Jurkat, Clone E6-1 (cell line): ENCODE measurements at regions not wholly inside any gene's neighbourhood (a gene's known extent, or its start where the extent isn't known, plus 50 kb on each side); places are given as distances from the start of the nearest gene placed in this dataset.

Experiments used
- DNase-seq: peaks from one replicate; pipeline ENCODE4 v3.0.0-alpha.2; 2011; ENCODE audit warnings: low read depth, low spot score
- H3K4me3 ChIP-seq: 2 replicates; pipeline ENCODE4 v1.5.1; 2011; ENCODE audit warnings: mild to moderate bottlenecking, low read length, control low read depth, moderate library complexity

DNA sequence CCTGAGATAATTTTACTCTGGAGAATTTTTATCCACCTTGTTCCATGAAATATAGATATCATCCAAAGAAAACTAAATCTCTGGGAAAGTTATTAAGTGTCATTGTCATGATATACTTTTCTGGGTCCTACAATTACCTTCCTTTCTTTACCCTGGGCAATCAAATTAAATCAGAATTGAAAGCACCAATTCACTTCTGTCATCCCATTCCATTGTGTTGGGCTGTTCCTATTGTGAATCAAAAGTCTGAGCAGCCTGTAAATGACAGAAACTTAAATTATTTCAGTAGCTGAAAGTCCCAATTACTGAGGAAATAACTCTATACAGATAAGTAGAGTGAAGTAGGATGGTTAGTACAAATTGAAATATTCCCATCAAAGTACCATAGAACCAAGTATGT, 1284.2 kb downstream of the EFNB2 start:
- DNase-seq = no peak
- H3K4me3 ChIP-seq = no peak overlapping the region

- H3K4me3 ChIP-seq = no peak overlapping the region
- no peak for DNase-seq
Observed at GRCh38 chr13:105247830-105248229, 1287.6 kb downstream of the EFNB2 start.

DNA sequence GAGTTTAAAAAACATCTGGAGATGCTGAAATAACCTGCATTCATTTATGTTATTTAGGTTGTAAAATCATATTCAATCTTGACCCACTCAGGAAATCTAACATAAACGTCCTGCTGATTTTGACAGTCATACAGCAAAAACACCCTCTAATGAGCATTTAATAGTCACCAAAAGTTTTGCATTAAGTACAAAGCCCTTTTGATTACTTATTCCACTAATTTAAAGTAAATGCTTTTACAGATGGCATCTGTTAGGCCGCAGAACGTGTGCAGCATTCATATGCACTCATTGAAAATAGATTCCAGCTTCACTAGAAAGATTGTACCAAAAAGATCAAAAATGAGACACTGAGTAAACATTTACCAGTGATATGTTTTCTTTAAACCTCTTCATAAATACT, 1295.1 kb downstream of the EFNB2 start:
- no peak overlapping the region for H3K4me3 ChIP-seq
- DNase-seq = no peak

GRCh38 chr13:105232439-105232838, 1303.0 kb downstream of the EFNB2 start:
- no peak for DNase-seq
- H3K4me3 ChIP-seq = no peak overlapping the region

- no peak for DNase-seq
- H3K4me3 ChIP-seq = no peak overlapping the region
Observed at GRCh38 chr13:105232006-105232405, 1303.5 kb downstream of the EFNB2 start.

DNA sequence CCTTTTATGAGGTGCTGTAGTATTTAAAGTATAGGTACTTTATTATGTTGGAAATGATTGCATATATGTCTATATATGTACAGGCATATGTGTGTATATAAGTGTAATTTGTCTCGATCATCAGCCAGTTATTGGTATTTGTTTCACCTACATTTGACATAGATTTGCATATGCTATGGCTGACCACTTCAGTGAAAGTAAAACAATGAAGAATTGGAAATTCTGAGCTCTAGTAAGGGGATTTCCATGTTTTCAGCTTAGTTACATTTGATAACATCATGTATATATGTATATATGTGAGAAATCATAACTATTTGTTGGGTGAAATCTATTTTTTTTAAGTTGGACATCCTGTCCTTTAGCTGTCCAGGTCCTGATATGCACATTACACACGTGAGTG, 1303.9 kb downstream of the EFNB2 start:
- no peak overlapping the region for H3K4me3 ChIP-seq
- no peak for DNase-seq

- no peak for DNase-seq
- no peak overlapping the region for H3K4me3 ChIP-seq
Observed at GRCh38 chr13:105220881-105221280, 1314.6 kb downstream of the EFNB2 start.

DNA sequence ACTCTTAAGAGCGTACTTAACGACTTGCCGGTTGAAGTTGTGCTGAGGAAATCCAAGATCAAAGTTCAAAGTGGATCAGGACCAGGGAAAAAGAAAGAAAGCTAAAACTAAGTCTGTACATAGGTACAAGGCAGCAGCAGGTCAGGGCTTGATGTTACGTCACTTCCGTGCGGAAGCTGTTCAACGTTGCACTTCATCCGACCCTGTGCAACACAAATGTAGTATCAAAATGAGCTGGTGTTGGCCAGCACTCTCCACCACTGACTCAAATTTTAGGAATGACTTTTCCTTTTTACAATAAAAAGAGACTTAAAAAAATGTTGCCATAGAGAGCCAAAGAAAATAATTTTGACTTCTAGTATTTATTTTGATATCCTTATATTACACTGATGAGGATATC, 1315.4 kb downstream of the EFNB2 start:
- no peak for DNase-seq

DNA sequence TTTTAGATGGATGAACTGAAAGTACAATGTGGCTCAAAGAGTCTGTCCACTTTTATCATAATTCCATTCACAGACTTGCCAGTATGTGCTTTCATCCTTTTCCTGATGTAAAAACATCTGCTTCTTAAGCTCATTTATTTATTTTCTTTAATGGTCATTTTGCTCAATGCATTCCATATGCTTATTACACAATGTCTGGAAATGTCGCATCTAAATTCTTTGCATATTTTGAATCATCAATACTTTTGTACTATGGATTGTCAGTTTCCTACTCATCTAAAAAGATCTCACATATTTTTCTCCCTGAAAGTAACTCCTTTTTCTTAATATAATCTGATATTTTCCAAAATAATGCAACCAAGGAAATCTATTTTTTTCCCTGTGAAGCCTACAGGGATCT, 1315.8 kb downstream of the EFNB2 start:
- no peak for DNase-seq
- H3K4me3 ChIP-seq = no peak overlapping the region

More for the DNA sequence above, 1315.4 kb downstream of the EFNB2 start:
- H3K4me3 ChIP-seq = no peak overlapping the region

GRCh38 chr13:105213512-105213911, 1322.0 kb downstream of the EFNB2 start:
- DNase-seq = peak; percentile 7
- H3K4me3 ChIP-seq = no peak overlapping the region

GRCh38 chr13:105207572-105208293, 1327.7 kb downstream of the EFNB2 start:
- no peak overlapping the region for H3K4me3 ChIP-seq
- no peak for DNase-seq

DNA sequence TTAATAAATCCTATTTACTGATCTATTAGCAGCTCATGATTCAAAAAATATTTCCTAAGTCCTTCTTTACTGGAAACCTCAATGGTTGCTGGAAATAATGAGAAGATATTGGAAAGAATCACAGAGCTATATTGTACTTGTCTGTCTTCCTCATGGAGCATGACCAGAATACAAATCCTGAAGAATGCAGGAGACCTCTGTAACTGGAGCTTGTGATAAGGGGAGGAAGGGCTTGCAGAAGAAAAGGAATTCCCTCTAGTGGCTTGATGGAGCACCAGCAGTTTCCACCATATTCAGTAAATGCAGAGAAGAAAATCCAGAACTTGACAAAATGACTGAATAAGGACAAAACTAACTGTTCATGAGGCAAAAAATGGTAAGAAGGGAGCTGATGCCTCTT, 1333.1 kb downstream of the EFNB2 start:
- DNase-seq = peak; percentile 42

GRCh38 chr13:105201351-105201750, 1334.1 kb downstream of the EFNB2 start:
- no peak for DNase-seq
- no peak overlapping the region for H3K4me3 ChIP-seq

More for the DNA sequence above, 1333.1 kb downstream of the EFNB2 start:
- H3K4me3 ChIP-seq = no peak overlapping the region

DNA sequence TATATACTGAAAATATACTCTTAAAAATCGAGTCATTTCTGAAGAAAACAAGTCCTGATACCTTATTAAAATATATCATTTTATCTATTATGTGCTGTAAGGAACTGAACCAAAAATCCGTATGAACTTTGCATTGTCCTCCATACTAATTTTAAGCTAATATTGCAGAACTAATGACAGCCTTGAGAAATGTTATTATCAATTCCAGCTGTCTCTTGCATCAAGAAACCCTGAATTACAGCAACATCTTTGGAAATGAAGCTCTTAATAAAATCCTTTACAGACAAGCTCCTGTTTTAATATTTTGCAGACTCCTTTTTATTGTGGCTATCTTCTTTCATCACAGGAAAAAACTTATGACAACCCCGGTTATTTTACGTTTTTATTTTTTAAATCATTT, 1335.3 kb downstream of the EFNB2 start:
- H3K4me3 ChIP-seq = no peak overlapping the region
- DNase-seq = no peak

GRCh38 chr13:105196052-105196451, 1339.4 kb downstream of the EFNB2 start:
- no peak for DNase-seq

DNA sequence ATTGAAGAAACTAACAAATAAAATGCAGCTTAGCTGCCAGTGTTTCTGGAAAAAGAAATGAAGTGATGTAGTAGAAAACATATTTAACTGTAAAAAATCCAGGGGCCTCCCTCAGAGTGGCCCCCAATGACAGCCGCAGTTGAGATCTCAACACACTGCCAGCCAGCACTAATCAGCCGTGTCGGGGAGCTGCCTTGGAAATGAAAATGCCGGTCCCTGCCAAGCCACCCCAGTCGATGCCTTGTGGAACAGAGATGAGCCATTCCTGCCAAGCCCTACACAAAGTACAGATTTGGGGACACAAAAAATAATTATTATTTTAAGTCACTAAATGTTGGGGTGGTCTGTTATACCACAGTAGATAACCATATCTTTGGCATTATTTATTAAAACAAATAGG, 1342.4 kb downstream of the EFNB2 start:
- no peak for DNase-seq
- no peak overlapping the region for H3K4me3 ChIP-seq

More at GRCh38 chr13:105196052-105196451, 1339.4 kb downstream of the EFNB2 start:
- no peak overlapping the region for H3K4me3 ChIP-seq

- H3K4me3 ChIP-seq = no peak overlapping the region
- no peak for DNase-seq
Observed at GRCh38 chr13:105184201-105184600, 1351.3 kb downstream of the EFNB2 start.

DNA sequence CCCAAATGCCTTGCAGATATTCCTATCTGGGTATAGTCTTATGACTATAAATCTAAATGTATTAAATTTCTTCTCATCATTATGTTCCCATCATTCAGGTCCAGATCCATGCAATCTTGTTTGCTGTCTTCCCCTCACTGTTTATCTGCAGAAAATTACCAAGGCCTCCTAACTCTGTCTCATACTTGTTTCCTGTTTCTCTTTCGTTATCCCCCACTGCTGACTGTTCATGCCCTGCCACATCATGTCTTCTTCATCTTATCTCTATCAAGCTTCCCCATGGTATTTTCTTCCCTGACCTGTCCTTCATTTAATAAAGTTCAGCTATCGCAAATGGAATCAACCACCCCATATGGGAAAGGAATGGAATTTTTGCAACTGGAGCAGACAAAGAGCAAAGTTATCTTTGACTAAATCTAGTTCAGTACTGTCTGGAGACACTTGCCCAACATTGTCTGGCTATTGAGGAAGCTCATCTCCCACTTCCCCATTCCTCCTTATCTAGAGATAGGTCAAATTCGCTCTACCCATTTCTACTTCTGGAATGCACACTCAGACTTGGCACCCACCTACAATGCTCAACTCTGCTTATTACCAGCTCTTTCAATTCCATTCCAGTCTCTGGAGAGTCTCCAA, 1358.1 kb downstream of the EFNB2 start:
- no peak for DNase-seq
- H3K4me3 ChIP-seq = no peak overlapping the region

DNA sequence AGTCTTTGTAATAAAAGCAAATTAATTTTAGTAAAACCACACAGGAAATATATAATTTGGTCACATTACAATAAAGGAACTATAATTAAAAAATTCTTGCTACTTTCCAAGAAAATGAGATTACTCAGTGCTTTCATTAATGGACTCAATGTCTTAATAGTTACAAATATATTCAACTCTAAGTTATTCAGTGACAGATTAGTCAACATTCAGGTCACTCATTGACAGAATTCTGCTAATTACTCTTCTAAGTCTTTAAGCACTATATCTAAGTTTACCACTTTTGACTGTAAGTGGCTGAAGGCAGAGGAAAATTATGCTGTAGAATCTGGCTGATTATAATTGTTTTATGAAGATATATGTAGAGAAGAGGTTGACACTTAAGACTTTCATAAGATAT, 1365.0 kb downstream of the EFNB2 start:
- DNase-seq = no peak
- no peak overlapping the region for H3K4me3 ChIP-seq

DNA sequence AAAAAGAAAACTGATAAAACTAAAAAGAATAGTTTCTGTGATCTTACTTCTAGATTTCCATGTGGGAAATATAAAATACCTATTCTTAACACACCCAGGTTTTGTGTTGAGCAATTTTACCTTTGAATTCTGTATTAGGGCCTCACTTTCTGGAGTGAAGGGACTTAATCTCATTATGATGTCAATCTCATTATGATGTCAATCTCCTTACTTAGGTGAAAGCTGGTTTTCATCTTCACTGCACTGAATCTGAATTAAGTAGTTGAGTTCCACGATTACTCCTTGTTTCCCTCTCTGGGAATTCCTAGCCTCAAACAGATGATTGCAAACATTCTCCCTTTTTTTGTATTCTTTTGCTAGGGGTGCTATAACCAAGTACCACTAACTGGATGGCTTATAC, 1367.2 kb downstream of the EFNB2 start:
- no peak overlapping the region for H3K4me3 ChIP-seq
- no peak for DNase-seq

DNA sequence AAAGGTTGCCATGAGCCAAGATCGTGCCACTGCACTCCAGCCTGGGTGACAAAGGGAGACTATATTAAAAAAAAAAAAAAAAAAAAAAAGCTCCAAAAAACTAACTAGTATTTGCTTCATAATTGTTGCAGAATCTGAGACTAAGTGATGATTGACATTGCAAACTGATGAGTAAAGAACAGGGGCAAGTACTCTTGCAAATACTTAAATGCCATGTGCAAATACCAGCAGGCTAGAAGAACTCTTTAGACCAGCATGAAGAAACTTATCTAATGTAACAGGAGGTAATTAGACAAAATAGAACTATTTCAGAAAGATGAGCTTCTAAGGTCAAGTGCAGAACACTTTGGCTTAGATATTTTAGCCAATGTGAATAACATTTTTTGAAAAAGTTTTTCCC, 1368.1 kb downstream of the EFNB2 start:
- DNase-seq = no peak
- H3K4me3 ChIP-seq = no peak overlapping the region
